Parathyroid adenoma (tissue), 2 donors: ENCODE measurements at regions not wholly inside any gene's neighbourhood (a gene's known extent, or its start where the extent isn't known, plus 50 kb on each side); places are given as distances from the start of the nearest gene placed in this dataset.

Source experiments
- H2AFZ ChIP-seq: fragments of 300-600 bp; sonication (generic); one replicate; pipeline ENCODE4 v1.7.0; 2017; ENCODE audit warnings: antibody characterized with exemption, mild to moderate bottlenecking
- H3K27ac ChIP-seq: fragments of 300-600 bp; sonication (generic); one replicate; pipeline ENCODE4 v1.7.0; 2017
- H3K27me3 ChIP-seq: fragments of 300-600 bp; sonication (generic); one replicate; pipeline ENCODE4 v1.7.0; 2017; ENCODE audit warnings: low read length; ENCODE audit not compliant: control insufficient read depth, insufficient read depth
- H3K36me3 ChIP-seq: fragments of 300-600 bp; sonication (generic); one replicate; pipeline ENCODE4 v1.7.0; 2017; ENCODE audit warnings: low read length; ENCODE audit not compliant: control insufficient read depth, insufficient read depth
- H3K4me1 ChIP-seq: fragments of 300-600 bp; sonication (generic); one replicate; pipeline ENCODE4 v1.7.0; 2017; ENCODE audit warnings: control low read depth
- H3K4me2 ChIP-seq: fragments of 300-600 bp; sonication (generic); one replicate; pipeline ENCODE4 v1.7.0; 2017; ENCODE audit warnings: low read length
- H3K4me3 ChIP-seq: fragments of 300-600 bp; sonication (generic); one replicate; pipeline ENCODE4 v1.7.0; 2017; ENCODE audit warnings: low read depth, low read length
- H3K79me2 ChIP-seq: fragments of 300-600 bp; sonication (generic); one replicate; pipeline ENCODE4 v1.7.0; 2017; ENCODE audit warnings: control low read depth
- H3K9ac ChIP-seq: fragments of 300-600 bp; sonication (generic); one replicate; pipeline ENCODE4 v1.7.0; 2017; ENCODE audit warnings: mild to moderate bottlenecking
- H3K9me3 ChIP-seq: fragments of 300-600 bp; sonication (generic); one replicate; pipeline ENCODE4 v1.7.0; 2017; ENCODE audit warnings: low read length; ENCODE audit not compliant: control insufficient read depth
- CTCF ChIP-seq: fragments of 300-600 bp; sonication (generic); IDR thresholded peaks from one replicate; pipeline ENCODE4 v1.7.0; 2017; ENCODE audit warnings: antibody characterized with exemption, mild to moderate bottlenecking
- donor health status: primary hyperparathyroidism.

DNA sequence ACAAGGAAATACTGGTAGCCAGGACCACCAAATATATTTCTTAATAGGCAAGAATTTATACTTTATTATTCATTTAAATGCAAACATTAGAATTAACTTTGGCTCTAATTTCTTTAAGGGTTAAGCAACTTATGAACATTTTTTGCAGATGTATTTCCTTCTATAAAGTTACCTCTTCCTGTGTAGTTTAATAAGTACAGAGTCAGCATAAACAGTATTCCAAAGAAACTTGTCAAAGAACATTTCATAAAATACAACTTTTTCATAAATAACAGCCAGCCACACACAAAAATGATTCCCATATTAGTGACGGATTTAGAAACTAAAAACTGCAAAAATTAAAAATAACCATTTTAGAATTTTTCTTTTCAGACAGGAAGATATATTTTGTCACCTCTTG lies 723.2 kb downstream of the KCNJ2 start:
- TF ChIP-seq CTCF: no peak
- no peak overlapping the region for H3K27ac ChIP-seq
- no peaks in the 10 kb centered on the region for H3K36me3 ChIP-seq
- no peak overlapping the region for H3K9ac ChIP-seq
- H2AFZ ChIP-seq: no peak overlapping the region
- H3K9me3 ChIP-seq: no peaks in the 10 kb centered on the region
- H3K4me3 ChIP-seq: no peak overlapping the region
- H3K4me2 ChIP-seq: no peak overlapping the region
- no peaks in the 10 kb centered on the region for H3K4me1 ChIP-seq
- peaks cover 3% of the 10 kb centered on the region for H3K27me3 ChIP-seq
- no peaks in the 10 kb centered on the region for H3K79me2 ChIP-seq

DNA sequence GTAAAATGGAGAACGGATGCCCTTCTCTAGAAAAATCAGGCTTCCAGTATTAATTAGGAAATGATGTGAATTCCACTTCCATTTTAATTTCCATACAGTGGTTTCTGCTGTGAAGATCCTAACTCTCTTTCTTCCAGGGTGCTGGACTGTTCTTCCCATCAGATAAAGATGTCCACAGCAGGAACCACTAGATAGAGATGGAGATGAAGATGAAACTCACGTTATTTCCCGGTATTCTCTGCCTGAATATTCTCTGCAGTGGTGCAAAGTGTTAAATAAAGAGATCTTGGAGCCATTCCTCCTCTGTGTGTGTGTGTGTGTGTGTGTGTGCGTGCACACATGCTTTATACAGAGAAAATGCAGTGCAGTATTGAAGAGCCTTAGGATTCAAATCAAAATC lies 727.5 kb downstream of the KCNJ2 start:
- Histone ChIP-seq H3K79me2 (no peaks in the 10 kb centered on the region), H3K27me3 (no peaks in the 10 kb centered on the region)

GRCh38 chr17:70897446-70897845 lies 728.1 kb downstream of the KCNJ2 start:
- Histone ChIP-seq H3K27ac (no peak overlapping the region), H3K36me3 (no peaks in the 10 kb centered on the region), H3K9me3 (no peaks in the 10 kb centered on the region), H3K4me3 (no peak overlapping the region), H2AFZ (no peak overlapping the region), H3K4me1 (no peaks in the 10 kb centered on the region), H3K9ac (no peak overlapping the region), H3K4me2 (no peak overlapping the region), H3K27me3 (no peaks in the 10 kb centered on the region), H3K79me2 (no peaks in the 10 kb centered on the region)
- no peak for TF ChIP-seq CTCF

More for the DNA sequence above, 727.5 kb downstream of the KCNJ2 start:
- Histone ChIP-seq H3K4me1 (no peaks in the 10 kb centered on the region), H3K9me3 (no peaks in the 10 kb centered on the region), H3K9ac (no peak overlapping the region), H3K27ac (no peak overlapping the region), H2AFZ (no peak overlapping the region), H3K36me3 (no peaks in the 10 kb centered on the region), H3K4me3 (no peak overlapping the region), H3K4me2 (no peak overlapping the region)
- no peak for TF ChIP-seq CTCF

DNA sequence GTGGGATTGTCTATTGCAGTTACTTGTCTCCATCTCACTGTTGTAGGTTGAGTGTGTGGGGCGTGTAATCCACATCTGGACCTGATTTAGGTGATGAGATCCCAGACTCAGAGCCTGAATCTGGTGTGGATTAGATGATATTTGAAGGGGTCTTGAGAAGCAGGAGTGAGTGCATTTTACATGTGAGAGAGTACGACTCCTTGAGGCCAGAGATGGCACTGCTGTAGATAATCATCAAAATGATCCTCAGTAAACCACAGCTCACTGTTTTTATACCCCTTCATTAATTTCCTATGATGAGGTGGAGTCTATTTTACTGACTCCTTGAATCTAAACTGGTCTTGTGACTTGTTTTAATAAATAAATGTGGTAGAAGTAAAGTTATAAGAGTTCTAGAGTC lies 732.5 kb downstream of the KCNJ2 start:
- no peaks in the 10 kb centered on the region for H3K4me1 ChIP-seq
- TF ChIP-seq CTCF: no peak
- H2AFZ ChIP-seq: no peak overlapping the region
- H3K4me2 ChIP-seq: no peak overlapping the region
- no peak overlapping the region for H3K27ac ChIP-seq
- H3K79me2 ChIP-seq: no peaks in the 10 kb centered on the region
- no peaks in the 10 kb centered on the region for H3K27me3 ChIP-seq
- H3K36me3 ChIP-seq: no peaks in the 10 kb centered on the region
- no peak overlapping the region for H3K4me3 ChIP-seq
- H3K9me3 ChIP-seq: no peaks in the 10 kb centered on the region
- H3K9ac ChIP-seq: no peak overlapping the region

DNA sequence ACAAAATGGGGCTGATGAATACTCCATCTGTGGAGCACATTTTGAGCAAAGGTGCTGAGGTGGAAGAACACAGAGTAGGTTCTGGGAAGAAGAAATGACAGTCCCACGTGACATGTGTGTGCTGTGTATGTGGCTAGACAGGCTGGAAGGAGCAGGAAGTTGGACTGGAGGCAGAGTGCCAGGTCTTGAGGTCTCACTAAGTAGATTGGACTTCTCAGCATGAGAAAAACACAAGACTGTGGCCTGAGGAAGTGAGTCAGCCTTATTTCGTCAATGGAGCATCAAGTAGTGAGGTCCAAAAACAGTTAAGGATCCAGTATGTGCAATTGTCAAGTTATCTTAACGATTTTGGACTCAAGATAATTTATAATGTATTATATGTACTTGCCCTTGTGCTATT lies 736.5 kb downstream of the KCNJ2 start:
- Histone ChIP-seq H3K9me3 (no peaks in the 10 kb centered on the region), H3K79me2 (no peaks in the 10 kb centered on the region), H3K4me2 (no peak overlapping the region), H3K4me3 (no peak overlapping the region), H2AFZ (no peak overlapping the region), H3K4me1 (no peaks in the 10 kb centered on the region), H3K27me3 (no peaks in the 10 kb centered on the region), H3K27ac (no peak overlapping the region), H3K36me3 (no peaks in the 10 kb centered on the region), H3K9ac (no peak overlapping the region)
- no peak for TF ChIP-seq CTCF
